Activated naive CD8-positive, alpha-beta T cell treated with anti-CD3 and anti-CD28 coated beads for 36 hours (primary cell): ENCODE measurements at regions not wholly inside any gene's neighbourhood (a gene's known extent, or its start where the extent isn't known, plus 50 kb on each side); places are given as distances from the start of the nearest gene placed in this dataset.

Source experiments
- DNase-seq: peaks from one replicate; pipeline ENCODE4 v3.0.0; 2021
- H3K27ac Mint-ChIP-seq: one replicate; pipeline ENCODE4 v1.8.0; 2022; ENCODE audit warnings: mild to moderate bottlenecking, moderate library complexity, mixed read lengths
- H3K27me3 Mint-ChIP-seq: one replicate; pipeline ENCODE4 v1.8.0; 2022; ENCODE audit warnings: mild to moderate bottlenecking, mixed read lengths
- H3K36me3 Mint-ChIP-seq: one replicate; pipeline ENCODE4 v1.8.0; 2021; ENCODE audit warnings: mild to moderate bottlenecking, mixed read lengths
- H3K4me1 Mint-ChIP-seq: one replicate; pipeline ENCODE4 v1.8.0; 2021; ENCODE audit warnings: mixed read lengths
- H3K4me3 Mint-ChIP-seq: one replicate; pipeline ENCODE4 v1.8.0; 2022; ENCODE audit warnings: mild to moderate bottlenecking, moderate library complexity, mixed read lengths
- H3K9me3 Mint-ChIP-seq: one replicate; pipeline ENCODE4 v1.8.0; 2022; ENCODE audit warnings: mixed read lengths

GRCh38 chr6:165941786-165942185 is 225.9 kb downstream of the TBXT start:
- peaks cover 10% of the 10 kb centered on the region for H3K27me3 Mint-ChIP-seq
- no peaks in the 10 kb centered on the region for H3K36me3 Mint-ChIP-seq
- H3K27ac Mint-ChIP-seq: no peak overlapping the region
- DNase-seq: no peak
- no peaks in the 10 kb centered on the region for H3K9me3 Mint-ChIP-seq
- H3K4me3 Mint-ChIP-seq: no peak overlapping the region
- H3K4me1 Mint-ChIP-seq: no peaks in the 10 kb centered on the region

GRCh38 chr6:165941249-165941775 is 226.3 kb downstream of the TBXT start:
- Mint-ChIP-seq H3K27me3 (peaks cover 10% of the 10 kb centered on the region), H3K36me3 (no peaks in the 10 kb centered on the region), H3K4me3 (no peak overlapping the region), H3K4me1 (no peaks in the 10 kb centered on the region), H3K9me3 (no peaks in the 10 kb centered on the region), H3K27ac (no peak overlapping the region)
- no peak for DNase-seq

- no peak overlapping the region for H3K27ac Mint-ChIP-seq
- peaks cover 11% of the 10 kb centered on the region for H3K27me3 Mint-ChIP-seq
- H3K36me3 Mint-ChIP-seq: no peaks in the 10 kb centered on the region
- no peak for DNase-seq
- no peak overlapping the region for H3K4me3 Mint-ChIP-seq
- no peaks in the 10 kb centered on the region for H3K4me1 Mint-ChIP-seq
- H3K9me3 Mint-ChIP-seq: no peaks in the 10 kb centered on the region
These were observed 227.3 kb downstream of the TBXT start for GRCh38 chr6:165940366-165940765.

DNA sequence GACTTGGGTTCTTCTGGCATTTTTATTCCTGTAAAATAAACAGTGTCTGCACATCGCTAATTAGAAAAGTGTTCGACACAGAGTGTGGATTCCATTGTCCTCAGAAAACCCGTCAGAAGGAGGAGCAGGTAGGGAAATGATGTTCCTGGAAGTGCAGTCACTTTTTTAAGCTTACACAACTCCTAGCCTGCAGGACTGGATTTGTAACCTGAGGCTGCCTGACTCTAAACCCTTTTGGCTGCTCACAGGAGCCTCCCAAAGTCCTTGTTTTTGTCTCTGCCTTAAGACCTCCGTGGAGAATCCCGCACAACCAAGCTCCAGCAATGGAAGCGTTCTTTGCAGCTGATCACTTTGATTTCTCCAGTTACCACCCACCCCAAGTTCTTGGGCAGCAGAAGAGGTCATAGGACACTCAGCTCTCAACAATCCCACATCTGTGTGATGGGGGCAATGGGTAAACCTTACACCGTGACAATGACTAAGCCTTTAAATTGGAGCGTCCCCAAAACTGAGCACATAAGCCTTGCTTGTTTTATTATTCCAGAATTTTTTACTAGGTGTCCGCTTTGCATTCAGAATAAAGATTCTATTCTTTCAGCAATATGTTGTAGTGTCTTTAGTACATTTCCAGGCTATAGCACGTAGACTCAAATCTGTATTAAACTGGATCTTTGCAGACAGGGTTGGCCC is 227.9 kb downstream of the TBXT start:
- H3K4me3 Mint-ChIP-seq: no peak overlapping the region
- no peaks in the 10 kb centered on the region for H3K4me1 Mint-ChIP-seq
- H3K27ac Mint-ChIP-seq: no peak overlapping the region
- H3K27me3 Mint-ChIP-seq: peaks cover 17% of the 10 kb centered on the region
- no peaks in the 10 kb centered on the region for H3K36me3 Mint-ChIP-seq
- H3K9me3 Mint-ChIP-seq: no peaks in the 10 kb centered on the region
- no peak for DNase-seq

GRCh38 chr6:165939047-165939446 is 228.6 kb downstream of the TBXT start:
- peaks cover 17% of the 10 kb centered on the region for H3K27me3 Mint-ChIP-seq
- H3K36me3 Mint-ChIP-seq: no peaks in the 10 kb centered on the region
- H3K4me1 Mint-ChIP-seq: no peaks in the 10 kb centered on the region
- no peak overlapping the region for H3K4me3 Mint-ChIP-seq
- H3K9me3 Mint-ChIP-seq: no peaks in the 10 kb centered on the region
- no peak overlapping the region for H3K27ac Mint-ChIP-seq
- DNase-seq: no peak

- DNase-seq: no peak
- Mint-ChIP-seq H3K36me3 (no peaks in the 10 kb centered on the region), H3K9me3 (no peaks in the 10 kb centered on the region), H3K27me3 (peaks cover 21% of the 10 kb centered on the region), H3K4me3 (no peak overlapping the region), H3K4me1 (no peaks in the 10 kb centered on the region), H3K27ac (no peak overlapping the region)
These were observed 229.9 kb downstream of the TBXT start for GRCh38 chr6:165937564-165938358.

GRCh38 chr6:165936660-165937059 is 231.0 kb downstream of the TBXT start:
- Mint-ChIP-seq H3K4me1 (no peaks in the 10 kb centered on the region), H3K36me3 (no peaks in the 10 kb centered on the region), H3K4me3 (no peak overlapping the region), H3K27ac (no peak overlapping the region), H3K9me3 (no peaks in the 10 kb centered on the region), H3K27me3 (peaks cover 23% of the 10 kb centered on the region)
- DNase-seq: no peak

- no peak for DNase-seq
- Mint-ChIP-seq H3K27me3 (peaks cover 21% of the 10 kb centered on the region), H3K4me3 (no peak overlapping the region), H3K27ac (no peak overlapping the region), H3K36me3 (no peaks in the 10 kb centered on the region), H3K9me3 (no peaks in the 10 kb centered on the region), H3K4me1 (no peaks in the 10 kb centered on the region)
These were observed 231.6 kb downstream of the TBXT start for GRCh38 chr6:165936096-165936495.

DNA sequence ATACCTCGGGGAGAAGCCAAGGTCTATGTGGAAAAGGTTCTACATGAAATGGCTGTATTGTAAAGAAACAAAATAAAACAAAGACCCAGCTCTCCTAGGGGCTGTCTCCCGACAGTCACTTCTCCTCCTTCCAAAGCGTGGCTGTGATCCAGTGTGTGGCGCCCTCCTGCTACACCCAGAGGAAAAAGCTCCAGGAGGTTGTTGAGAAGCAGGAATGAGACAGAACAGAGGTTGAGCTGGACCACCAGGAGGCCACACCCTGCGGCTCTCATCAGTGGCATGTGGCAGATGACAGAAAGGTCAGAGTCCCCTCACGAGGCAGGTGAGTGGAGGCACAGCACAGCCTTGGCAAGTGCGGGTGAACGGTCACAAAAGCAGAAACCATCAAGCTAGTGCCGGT is 236.0 kb downstream of the TBXT start:
- Mint-ChIP-seq H3K9me3 (no peaks in the 10 kb centered on the region), H3K4me1 (no peaks in the 10 kb centered on the region), H3K27ac (no peak overlapping the region), H3K4me3 (no peak overlapping the region), H3K27me3 (peaks cover 12% of the 10 kb centered on the region), H3K36me3 (no peaks in the 10 kb centered on the region)
- DNase-seq: no peak

- H3K27ac Mint-ChIP-seq: no peak overlapping the region
- peaks cover 12% of the 10 kb centered on the region for H3K27me3 Mint-ChIP-seq
- no peaks in the 10 kb centered on the region for H3K4me1 Mint-ChIP-seq
- H3K9me3 Mint-ChIP-seq: no peaks in the 10 kb centered on the region
- DNase-seq: no peak
- H3K4me3 Mint-ChIP-seq: no peak overlapping the region
- H3K36me3 Mint-ChIP-seq: no peaks in the 10 kb centered on the region
These were observed 236.9 kb downstream of the TBXT start for GRCh38 chr6:165930668-165931214.

DNA sequence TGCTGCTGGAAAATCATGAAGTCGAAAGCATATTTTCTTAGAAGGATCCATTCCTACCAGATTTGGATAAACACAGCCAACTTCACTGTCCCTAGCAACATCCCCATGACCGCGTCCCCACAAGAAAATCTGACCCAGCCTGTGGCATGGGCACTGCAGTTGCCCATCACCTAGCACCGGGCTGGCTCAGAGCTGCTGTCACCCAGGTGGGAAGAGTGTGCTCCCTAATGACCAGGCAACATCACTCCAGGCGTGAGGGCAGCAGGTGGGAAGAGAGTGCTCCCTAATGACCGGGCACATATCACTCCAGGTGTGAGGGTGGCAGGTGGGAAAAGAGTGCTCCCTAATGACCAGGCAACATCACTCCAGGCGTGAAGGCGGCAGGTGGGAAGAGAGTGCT is 238.0 kb downstream of the TBXT start:
- H3K27ac Mint-ChIP-seq: no peak overlapping the region
- peaks cover 6% of the 10 kb centered on the region for H3K27me3 Mint-ChIP-seq
- no peaks in the 10 kb centered on the region for H3K36me3 Mint-ChIP-seq
- no peaks in the 10 kb centered on the region for H3K4me1 Mint-ChIP-seq
- no peak for DNase-seq
- no peak overlapping the region for H3K4me3 Mint-ChIP-seq
- H3K9me3 Mint-ChIP-seq: no peaks in the 10 kb centered on the region

DNA sequence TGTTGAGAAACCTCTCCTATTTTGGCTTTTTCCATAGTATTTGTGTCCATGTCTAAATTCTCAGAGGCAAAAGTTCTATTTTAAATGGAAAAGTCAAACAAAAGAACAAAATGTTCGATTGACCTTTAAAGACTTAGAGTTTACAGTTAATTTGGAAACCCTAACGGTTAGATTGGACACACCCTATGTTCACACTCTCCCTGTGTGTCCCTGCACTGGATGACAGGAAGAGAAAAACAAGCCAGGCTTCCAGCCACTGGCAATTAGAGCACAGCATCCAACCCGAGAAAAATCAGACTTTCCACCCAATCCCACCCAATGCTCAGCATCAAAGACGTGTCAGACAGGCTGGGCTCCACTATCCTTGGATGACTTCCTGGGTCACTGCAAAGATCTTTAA is 241.3 kb downstream of the TBXT start:
- Mint-ChIP-seq H3K4me3 (no peak overlapping the region), H3K4me1 (no peaks in the 10 kb centered on the region), H3K27ac (no peak overlapping the region), H3K27me3 (peaks cover 4% of the 10 kb centered on the region), H3K9me3 (no peaks in the 10 kb centered on the region), H3K36me3 (no peaks in the 10 kb centered on the region)
- no peak for DNase-seq

GRCh38 chr6:165925474-165926156 is 242.0 kb downstream of the TBXT start:
- Mint-ChIP-seq H3K4me3 (no peak overlapping the region), H3K27me3 (peaks cover 4% of the 10 kb centered on the region), H3K9me3 (no peaks in the 10 kb centered on the region)

GRCh38 chr6:165922309-165922794 is 245.3 kb downstream of the TBXT start:
- no peak for DNase-seq
- no peaks in the 10 kb centered on the region for H3K4me1 Mint-ChIP-seq

More at GRCh38 chr6:165925474-165926156, 242.0 kb downstream of the TBXT start:
- Mint-ChIP-seq H3K36me3 (no peaks in the 10 kb centered on the region), H3K4me1 (no peaks in the 10 kb centered on the region), H3K27ac (no peak overlapping the region)
- DNase-seq: no peak

More at GRCh38 chr6:165922309-165922794, 245.3 kb downstream of the TBXT start:
- Mint-ChIP-seq H3K4me3 (no peak overlapping the region), H3K9me3 (no peaks in the 10 kb centered on the region), H3K27me3 (peaks cover 8% of the 10 kb centered on the region), H3K27ac (no peak overlapping the region), H3K36me3 (no peaks in the 10 kb centered on the region)
